ENCODE measurements at regions not wholly inside any gene's neighbourhood (a gene's known extent, or its start where the extent isn't known, plus 50 kb on each side); places are given as distances from the start of the nearest gene placed in this dataset.

- no peak for DNase-seq (ENCODE audit: low spot score)
These were observed 167.7 kb downstream of the ANAPC1 start for GRCh38 chr2:111715987-111716904.

- DNase-seq (ENCODE audit: low spot score), result no peak
These were observed 166.9 kb downstream of the ANAPC1 start for GRCh38 chr2:111716905-111717775.
